ENCODE measurements at regions not wholly inside any gene's neighbourhood (a gene's known extent, or its start where the extent isn't known, plus 50 kb on each side); places are given as distances from the start of the nearest gene placed in this dataset.

DNA sequence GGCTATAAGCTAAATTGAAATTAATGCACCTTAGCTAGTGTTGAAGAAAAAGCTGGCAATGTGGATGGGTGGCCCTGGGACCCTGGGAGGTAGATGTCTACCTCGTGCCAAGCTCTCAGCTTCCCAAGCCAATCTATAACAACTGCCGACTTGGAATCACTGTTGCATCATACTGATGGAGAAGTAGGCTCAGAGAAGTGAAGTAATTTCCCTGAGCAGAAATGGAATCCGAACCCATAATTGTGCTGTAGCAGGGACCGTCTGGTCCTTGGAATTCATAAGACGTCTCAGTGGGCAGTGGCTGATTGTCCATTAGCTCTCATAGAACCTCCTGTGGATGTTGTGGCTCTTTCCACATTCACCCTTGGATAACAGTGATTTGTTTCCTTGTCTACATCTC lies 196.6 kb downstream of the RAB11FIP4 start:
- DNase-seq (ENCODE audit: low read depth) = no peak

Data from RPMI7951 (cell line).